ENCODE measurements at regions not wholly inside any gene's neighbourhood (a gene's known extent, or its start where the extent isn't known, plus 50 kb on each side); places are given as distances from the start of the nearest gene placed in this dataset.
A peak's percentile ranks its signal among the peaks of the same experiment; 100 is the strongest.

DNA sequence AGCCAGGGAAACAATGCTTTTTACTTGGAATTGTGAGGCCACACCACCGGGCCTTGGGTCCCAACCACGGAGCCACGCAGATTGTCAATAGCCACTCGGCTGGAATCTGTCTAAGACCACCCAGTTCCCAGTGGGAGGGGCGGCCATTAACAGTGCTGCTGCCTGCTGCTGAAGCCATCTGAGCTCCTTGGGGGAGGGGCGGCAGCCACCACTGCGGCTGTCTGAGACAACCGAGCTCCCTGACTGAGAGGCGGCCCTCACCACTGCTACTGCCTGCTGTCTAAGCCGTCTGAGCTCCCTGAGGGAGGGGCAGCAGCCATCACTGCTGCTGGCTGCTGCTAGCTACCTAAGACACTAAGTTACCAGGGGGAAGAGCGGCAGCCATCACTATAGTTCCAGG, 64.3 kb downstream of the DMRTA2 start:
- Histone ChIP-seq H3K9me3 (ENCODE audit: severe bottlenecking) (no peaks in the 10 kb centered on the region), H3K27me3 (ENCODE audit: insufficient read depth, low read depth, severe bottlenecking) (no peaks in the 10 kb centered on the region), H3K36me3 (no peaks in the 10 kb centered on the region), H3K27ac (peak overlapping the region; percentile 19; the same call in 1 of the 2 replicates), H3K4me3 (ENCODE audit: low read depth, low read length) (no peak overlapping the region)
- TF ChIP-seq, protein P1, sequence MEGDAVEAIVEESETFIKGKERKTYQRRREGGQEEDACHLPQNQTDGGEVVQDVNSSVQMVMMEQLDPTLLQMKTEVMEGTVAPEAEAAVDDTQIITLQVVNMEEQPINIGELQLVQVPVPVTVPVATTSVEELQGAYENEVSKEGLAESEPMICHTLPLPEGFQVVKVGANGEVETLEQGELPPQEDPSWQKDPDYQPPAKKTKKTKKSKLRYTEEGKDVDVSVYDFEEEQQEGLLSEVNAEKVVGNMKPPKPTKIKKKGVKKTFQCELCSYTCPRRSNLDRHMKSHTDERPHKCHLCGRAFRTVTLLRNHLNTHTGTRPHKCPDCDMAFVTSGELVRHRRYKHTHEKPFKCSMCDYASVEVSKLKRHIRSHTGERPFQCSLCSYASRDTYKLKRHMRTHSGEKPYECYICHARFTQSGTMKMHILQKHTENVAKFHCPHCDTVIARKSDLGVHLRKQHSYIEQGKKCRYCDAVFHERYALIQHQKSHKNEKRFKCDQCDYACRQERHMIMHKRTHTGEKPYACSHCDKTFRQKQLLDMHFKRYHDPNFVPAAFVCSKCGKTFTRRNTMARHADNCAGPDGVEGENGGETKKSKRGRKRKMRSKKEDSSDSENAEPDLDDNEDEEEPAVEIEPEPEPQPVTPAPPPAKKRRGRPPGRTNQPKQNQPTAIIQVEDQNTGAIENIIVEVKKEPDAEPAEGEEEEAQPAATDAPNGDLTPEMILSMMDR (IDR thresholded peaks at IDR 0.05; ENCODE audit: low read depth, low read length), result no peak
- peak; percentile 84 for DNase-seq

DNA sequence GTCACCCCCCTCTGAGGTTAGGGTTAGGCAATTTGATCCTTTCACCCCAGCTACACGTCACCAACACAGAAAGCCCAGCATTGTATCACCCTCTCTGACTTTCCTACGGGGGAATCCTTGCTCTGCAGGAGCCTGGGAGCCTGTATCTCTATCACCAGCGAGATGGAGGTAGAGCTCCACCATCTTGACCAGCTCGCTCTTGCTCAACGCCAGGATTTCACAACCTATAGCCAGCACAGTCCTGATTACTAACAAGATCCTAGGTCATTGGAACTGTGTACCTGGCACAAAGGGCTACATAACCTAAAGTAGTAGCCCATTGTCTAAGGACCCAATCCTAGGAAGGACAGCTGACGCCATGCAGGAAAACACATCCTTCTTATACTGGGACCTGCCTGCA, 66.1 kb downstream of the DMRTA2 start:
- H3K36me3 ChIP-seq, result no peaks in the 10 kb centered on the region
- no peak overlapping the region for H3K4me3 ChIP-seq (ENCODE audit: low read depth, low read length)
- H3K27me3 ChIP-seq (ENCODE audit: insufficient read depth, low read depth, severe bottlenecking), result no peaks in the 10 kb centered on the region
- no peaks in the 10 kb centered on the region for H3K9me3 ChIP-seq (ENCODE audit: severe bottlenecking)
- no peak for DNase-seq
- H3K27ac ChIP-seq, result no peak overlapping the region
- TF ChIP-seq, protein P1 (IDR thresholded peaks at IDR 0.05; ENCODE audit: low read depth, low read length), result no peak

DNA sequence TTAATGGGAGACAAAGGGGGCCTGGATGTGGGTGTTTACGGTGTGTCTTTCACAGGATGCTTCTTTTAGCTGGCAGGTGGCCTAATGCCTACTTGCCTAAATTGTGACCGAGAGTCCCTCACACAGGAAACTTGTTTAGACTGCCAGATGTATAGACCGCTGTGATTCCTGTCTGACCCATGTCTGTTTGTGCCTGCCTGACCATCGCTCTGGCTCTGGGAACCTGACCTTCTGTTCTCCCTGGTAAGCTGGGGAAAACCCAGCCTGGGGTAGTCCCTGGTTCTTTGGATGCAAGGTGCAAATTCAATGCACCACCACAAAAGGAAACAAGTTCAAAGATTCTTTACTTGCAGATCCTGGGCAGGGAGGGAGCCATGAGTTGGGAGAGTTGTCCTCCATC, 68.4 kb downstream of the DMRTA2 start:
- TF ChIP-seq, protein P1 (IDR thresholded peaks at IDR 0.05; ENCODE audit: low read depth, low read length), result no peak
- Histone ChIP-seq H3K36me3 (no peaks in the 10 kb centered on the region), H3K4me3 (ENCODE audit: low read depth, low read length) (no peak overlapping the region), H3K27ac (no peak overlapping the region), H3K27me3 (ENCODE audit: insufficient read depth, low read depth, severe bottlenecking) (no peaks in the 10 kb centered on the region), H3K9me3 (ENCODE audit: severe bottlenecking) (no peaks in the 10 kb centered on the region)
- no peak for DNase-seq

DNA sequence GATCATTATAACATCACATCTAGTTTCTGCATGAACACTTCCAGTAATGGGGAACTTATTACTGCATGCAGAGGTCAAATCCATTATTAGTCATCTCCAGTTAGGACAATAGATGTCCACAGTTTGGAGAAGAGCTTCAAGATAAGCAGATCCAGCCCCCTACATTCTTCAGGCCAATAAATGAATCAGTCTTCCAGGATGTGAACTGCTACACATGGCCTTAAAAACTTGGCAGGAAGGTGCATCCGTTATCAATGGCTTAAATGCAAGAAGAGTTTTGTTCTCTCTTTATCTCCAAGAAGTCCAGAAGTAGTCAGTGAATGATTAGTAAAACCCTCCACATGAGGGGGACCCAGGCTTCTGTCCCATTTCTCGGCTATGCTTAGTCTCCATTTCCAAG, 70.8 kb downstream of the DMRTA2 start:
- TF ChIP-seq, protein P1 (IDR thresholded peaks at IDR 0.05; ENCODE audit: low read depth, low read length), result no peak
- Histone ChIP-seq H3K27ac (no peak overlapping the region), H3K36me3 (no peaks in the 10 kb centered on the region), H3K27me3 (ENCODE audit: insufficient read depth, low read depth, severe bottlenecking) (no peaks in the 10 kb centered on the region), H3K4me3 (ENCODE audit: low read depth, low read length) (no peak overlapping the region), H3K9me3 (ENCODE audit: severe bottlenecking) (no peaks in the 10 kb centered on the region)
- no peak for DNase-seq

DNA sequence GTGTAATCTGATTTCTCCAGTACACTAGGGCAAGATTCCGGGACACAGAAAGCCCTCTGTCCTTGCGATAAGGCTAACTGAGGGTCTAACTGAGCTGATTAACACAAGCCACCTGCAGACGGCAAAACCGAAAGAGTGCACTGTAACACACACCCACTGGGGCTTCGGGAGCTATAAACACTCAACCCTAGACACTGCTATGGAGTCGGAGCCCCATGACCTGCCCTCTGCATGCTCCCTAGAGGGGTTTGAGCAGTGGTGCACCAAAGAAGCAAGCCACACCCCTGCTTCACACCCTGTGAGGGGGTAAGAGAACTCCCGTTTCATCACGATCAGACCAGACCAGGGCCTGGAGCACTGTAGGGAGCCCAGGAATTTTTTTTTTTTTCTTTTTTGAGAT, 72.4 kb downstream of the DMRTA2 start:
- no peaks in the 10 kb centered on the region for H3K27me3 ChIP-seq (ENCODE audit: insufficient read depth, low read depth, severe bottlenecking)
- TF ChIP-seq, protein P1 (IDR thresholded peaks at IDR 0.05; ENCODE audit: low read depth, low read length), result no peak
- no peaks in the 10 kb centered on the region for H3K36me3 ChIP-seq
- DNase-seq, result no peak
- H3K4me3 ChIP-seq (ENCODE audit: low read depth, low read length), result no peak overlapping the region
- H3K9me3 ChIP-seq (ENCODE audit: severe bottlenecking), result no peaks in the 10 kb centered on the region
- no peak overlapping the region for H3K27ac ChIP-seq

DNA sequence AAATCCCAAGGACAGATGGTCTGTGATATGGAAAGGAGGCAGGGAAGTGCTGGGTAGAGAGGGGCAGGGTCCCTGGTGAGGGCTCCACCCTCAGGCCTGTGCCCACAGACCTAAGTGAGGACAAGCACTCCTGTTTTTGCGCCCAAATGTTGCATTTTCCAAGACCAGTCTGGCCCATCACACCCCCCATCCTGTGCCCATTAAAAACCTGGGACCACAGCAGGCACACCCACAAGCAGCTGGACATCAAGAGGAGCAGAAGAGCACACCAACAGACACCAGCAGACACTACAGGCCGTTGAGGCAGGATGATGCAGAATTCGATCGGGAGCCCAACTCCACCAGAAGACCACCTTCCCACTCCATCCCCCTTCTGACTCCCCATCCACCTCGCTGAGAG, 72.8 kb downstream of the DMRTA2 start:
- H3K9me3 ChIP-seq (ENCODE audit: severe bottlenecking), result no peaks in the 10 kb centered on the region
- H3K36me3 ChIP-seq, result no peaks in the 10 kb centered on the region
- DNase-seq, result no peak
- H3K27ac ChIP-seq, result no peak overlapping the region
- no peak overlapping the region for H3K4me3 ChIP-seq (ENCODE audit: low read depth, low read length)
- H3K27me3 ChIP-seq (ENCODE audit: insufficient read depth, low read depth, severe bottlenecking), result no peaks in the 10 kb centered on the region
- TF ChIP-seq, protein P1 (IDR thresholded peaks at IDR 0.05; ENCODE audit: low read depth, low read length), result no peak
